Occipital lobe (tissue), 1 donor: ENCODE measurements at regions not wholly inside any gene's neighbourhood (a gene's known extent, or its start where the extent isn't known, plus 50 kb on each side); places are given as distances from the start of the nearest gene placed in this dataset.

ENCODE experiments used
- DNase-seq: peaks from one replicate; lab custom pipeline; 2025; lab: John Stamatoyannopoulos, UW

DNA sequence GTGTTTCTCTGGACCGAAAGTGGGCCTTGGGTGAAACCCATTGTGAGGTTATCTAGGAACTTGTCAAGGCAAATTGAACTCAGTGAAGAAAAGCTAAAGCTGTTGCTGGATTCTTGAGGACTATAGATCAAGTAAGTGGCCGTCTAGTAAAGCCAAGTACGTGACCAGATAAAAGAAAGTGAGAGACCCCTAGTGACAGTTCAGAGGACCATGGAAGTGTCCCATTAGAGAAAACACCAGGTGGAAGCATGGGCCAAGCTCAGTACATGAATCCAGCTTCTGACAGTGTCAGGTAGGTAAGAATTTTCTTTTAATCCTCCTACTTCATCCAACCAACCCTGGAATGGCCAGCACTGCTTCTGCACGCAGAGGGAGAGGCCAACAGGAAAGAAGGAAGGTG is 349.3 kb upstream of the RGMA start:
- no peak for DNase-seq

DNA sequence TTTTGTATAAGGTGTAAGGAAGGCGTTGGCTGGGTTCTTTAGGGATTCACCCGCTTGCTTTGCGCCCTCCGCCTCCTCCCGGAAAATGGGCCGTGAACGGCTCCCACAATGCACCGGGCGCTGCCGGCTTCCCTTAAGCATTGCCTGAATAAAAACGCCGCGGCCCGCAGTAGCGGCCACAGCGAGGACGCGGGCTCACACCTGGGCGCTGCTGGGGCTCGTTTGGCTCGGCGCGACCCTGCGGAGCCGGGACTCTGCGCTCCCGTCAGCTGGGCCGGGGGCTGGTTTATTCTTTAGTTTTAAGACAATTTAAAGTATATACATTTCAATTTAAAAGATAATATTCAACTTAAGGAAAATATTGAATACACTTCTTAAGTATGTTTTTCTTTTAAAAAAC is 343.5 kb upstream of the RGMA start:
- no peak for DNase-seq

DNA sequence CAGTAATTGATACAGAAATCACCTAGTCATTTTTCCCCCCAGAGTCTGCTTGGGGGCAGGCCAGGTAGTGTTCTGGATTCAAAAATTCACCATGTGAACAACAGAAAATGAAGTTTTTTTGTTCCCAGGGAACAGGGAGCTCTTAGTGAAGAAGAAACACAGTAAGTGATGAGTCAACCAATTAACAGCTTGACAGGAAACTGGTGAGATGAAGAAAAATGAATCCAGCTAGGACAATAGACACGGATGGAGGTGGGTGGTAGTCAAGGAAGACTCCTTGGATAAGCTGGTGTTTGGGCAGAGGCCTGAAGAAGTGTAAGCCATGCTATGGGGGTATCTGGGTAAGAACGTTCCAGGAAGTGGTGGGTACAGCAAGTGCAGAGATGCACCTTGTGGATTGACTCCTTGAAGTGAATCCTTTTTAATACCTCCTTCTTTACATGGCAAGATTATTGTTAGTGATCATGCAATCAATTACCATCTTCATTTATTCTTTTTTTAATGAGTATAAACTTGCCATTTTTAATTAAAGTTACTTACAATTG is 339.9 kb upstream of the RGMA start:
- no peak for DNase-seq

DNA sequence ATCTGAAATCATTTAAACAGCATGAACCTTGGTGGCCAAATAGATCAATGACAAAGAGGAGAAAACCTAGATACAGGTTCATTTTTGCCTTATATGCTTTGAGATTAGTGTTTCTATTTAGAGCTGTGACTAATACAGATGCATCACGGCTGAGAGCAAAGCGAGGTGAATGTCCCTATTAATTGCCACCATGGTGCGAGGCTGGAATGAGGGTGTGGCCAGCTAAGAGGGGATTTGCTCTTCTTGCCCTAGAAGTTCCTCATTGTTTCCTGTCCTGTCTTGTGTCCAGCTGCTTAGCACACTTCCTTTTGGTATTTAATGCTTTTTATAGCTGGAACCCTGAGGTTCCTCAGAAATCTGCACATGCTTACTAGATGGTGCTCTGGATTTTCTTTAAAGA is 339.1 kb upstream of the RGMA start:
- DNase-seq = no peak

DNA sequence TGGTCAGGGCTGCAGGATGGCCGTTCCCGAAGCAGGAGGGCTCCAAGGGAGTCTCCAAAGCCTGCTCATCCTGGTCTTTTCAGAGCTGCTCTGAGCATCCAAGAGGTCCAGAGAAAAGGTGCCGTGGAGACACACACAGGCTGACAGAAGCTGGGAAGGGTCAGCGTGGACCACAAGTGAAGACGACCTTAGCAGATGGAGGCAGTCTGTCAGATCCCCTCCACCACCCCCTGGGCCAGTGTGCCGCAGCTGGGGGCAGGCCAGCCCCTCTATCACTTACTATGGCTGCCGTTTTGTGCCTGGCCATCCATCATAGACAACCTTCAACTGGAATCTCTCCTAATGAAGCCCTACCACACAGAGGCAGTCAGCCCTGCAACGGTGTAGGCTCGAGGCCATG is 335.1 kb upstream of the RGMA start:
- no peak for DNase-seq

DNA sequence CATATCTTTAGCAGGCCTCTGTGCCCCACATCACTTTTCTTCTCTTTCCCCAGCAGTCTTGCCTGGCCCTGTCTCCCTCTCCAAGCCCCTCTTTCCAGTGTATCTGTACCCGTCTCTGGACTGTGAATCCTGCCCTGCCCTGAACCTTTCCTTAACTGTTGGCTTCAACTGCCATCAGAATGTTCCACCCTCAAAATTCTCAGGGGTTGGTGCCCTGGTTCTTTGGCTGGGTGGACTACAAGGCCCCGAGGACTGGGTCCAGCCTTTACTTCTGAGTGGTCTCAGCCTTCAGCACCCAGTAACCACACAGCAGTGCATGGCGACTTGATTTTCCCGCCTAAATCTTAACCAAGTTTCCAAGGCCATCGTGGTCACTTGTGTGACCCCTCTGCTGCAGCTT is 333.5 kb upstream of the RGMA start:
- DNase-seq = no peak

DNA sequence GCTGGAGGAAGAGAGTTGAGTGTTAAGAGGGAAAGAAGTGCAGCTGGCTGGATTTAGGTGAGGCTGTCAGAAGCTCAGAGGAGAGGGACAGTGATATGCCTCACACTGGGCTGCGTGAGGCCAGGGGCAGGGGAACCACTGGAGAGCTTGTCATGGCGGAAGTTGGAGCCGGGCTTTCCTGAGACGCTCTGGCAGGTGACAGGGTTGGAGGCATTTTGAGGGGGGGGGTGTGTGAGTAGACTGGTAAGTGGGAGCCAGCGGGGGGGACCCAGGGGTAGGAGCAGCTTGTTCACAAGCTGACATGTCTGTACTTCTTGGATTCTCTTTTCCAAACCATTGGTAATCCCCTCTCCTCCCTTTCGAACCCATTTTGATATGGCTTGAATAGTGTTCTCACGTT is 331.5 kb upstream of the RGMA start:
- no peak for DNase-seq

DNA sequence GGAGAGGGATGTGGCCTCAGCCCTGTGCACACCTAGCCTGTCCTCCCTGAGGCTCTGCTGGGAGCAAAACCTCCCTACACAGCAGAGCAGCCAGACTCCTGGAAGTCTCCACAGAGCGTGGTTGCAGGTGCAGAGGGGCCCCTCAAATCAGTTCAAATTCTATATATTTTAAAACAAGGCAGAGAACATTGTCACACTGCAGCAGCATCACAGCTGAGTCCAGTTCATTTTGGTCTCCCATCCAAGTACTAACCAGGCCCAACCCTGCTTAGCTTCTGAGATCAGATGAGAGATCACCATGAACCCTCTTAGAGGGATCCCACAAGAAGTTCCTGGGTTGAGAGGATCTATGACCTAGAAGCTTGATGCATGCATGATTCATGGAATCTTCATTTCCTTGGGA is 331.0 kb upstream of the RGMA start:
- no peak for DNase-seq

DNA sequence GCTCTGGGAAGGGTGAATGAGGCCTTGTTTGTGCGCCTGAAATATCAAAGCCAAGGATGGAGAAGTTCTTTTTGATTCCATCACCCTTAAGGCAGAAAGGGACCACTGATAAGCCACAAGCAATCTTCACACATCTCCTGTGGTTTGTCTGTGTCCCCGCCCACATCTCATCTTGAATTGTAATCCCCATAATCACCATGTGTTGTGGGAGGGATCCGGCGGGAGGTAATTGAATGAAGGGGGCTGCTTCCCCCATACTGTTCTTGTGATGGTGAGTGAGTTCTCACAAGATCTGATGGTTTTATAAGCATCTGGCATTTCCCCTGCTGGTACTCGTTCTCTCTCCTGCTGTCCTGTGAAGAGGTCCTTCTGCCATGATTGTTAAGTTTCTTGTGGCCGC is 329.6 kb upstream of the RGMA start:
- no peak for DNase-seq

DNA sequence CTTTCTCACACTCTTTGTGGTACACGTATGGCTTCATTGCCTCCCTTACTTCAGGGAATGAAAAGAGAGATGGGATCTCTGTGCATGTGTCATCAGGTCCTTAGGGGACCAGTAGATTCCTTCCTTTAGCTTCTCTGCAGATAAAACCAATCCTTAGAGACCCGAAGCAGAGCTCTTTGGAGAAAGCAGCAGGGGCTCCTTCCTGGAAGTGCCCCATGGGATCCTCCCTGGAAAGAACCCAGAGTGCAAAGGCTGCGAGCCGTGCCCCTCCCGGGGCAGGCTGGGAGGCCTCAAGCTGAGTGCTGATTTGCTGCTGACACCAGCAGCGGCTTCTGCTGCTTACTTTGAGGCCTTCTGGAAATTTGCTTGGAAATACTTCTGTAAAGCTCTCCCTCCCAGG is 328.6 kb upstream of the RGMA start:
- no peak for DNase-seq

DNA sequence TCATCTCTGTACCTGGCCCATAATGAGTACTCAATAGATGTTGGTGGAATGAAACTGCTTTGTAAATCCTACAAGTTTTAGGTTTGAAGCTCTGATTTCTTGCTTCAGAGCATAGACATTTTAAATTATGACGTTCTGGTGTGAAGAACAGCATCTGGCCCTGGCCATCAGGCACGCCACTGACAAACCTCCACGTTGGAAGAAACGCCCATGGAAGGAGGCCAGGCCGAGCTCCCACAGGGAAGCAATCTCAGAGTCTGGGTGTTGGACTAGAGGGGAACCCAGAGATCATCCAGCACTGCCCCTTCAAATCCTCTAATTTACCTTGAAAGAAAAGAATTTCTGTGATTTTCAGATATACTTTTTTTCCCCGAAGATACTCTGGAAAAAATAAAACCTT is 328.1 kb upstream of the RGMA start:
- DNase-seq = no peak

DNA sequence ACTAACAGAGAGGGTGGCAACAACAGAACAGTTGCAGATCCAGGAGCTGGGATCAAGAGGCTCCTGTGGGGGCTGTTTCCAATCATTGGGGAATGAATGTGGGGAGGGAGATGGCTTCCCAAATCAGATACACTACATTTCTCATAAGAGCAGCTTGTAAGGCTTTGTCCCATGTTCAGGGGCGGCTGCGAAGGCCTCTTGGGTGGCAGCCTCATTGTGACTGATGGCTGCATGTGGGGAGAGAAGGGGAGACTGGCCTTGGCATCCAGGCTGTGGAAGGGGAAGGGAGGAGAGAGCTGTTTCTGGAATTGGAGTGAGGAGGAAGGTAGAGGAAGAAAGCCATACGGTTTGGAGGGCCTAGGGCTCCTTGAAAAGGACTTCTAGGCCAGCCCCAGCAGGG is 326.6 kb upstream of the RGMA start:
- no peak for DNase-seq

DNA sequence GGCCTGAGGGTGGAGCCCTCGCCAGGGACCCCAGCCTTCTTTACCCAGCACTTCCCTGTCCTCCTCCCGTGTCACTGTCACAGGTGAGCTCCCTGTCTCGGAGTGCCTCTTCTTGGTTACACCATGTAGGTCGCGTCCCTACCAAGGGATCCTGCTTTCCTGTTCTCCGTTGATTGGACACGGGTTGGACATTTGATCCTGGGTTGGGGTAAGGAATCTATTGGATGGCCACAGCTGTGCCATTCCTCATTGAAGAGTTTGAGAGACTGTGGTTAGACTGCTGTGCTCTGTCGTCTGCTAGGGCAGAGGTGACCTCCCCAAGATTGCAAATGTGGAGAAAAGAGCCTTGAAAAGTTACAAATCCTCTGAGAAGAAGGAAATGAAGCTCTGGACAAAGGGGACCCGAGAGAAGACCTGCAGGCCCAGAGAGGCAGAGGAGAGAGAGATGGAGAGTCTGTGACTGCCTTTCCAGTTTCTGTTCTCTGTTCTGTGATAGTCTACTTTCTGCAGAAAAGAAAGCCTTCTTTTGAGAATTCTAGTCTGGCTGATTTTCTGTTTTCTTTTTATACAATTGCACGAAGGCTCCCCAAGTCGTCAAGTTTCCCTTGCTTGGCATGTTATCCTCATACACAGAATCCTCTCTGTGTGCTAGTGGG is 325.7 kb upstream of the RGMA start:
- no peak for DNase-seq

DNA sequence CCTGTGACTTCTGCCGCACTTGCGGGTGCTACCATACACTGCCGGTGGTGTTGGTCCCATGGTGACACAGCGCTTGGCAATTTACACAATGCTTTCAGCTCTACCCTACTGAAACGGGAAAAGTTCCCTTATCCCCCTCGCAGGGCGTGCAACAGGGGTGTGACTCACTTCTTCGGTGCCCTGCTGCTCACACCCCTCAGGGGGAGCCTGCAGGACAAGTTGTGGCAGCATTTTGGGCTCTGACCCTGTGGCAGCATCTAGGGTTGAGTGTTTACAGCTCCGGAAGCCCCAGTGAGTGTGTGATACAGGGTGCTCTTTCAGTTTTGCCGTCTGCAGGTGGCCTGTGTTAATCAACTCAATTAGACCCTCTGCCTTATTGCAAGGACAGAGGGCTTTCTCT is 324.7 kb upstream of the RGMA start:
- no peak for DNase-seq

DNA sequence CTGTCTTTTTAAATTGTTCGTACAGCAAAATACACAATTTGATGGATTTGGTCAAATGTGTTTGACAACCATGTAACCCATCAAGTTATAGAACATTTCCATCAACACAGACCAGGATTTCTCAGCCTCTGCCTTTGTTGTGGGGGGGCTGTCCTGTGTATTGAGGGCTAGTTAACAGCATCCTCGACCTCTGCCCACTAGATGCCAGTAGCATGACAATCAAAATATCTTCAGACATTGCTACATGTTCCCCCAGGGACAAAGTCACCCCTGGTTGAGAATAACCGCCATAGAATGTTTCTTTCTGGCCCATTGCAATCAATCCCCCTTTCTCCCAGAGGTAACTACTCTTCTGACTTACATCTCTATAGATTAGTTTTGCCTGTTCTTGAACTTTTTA is 310.1 kb upstream of the RGMA start:
- no peak for DNase-seq

DNA sequence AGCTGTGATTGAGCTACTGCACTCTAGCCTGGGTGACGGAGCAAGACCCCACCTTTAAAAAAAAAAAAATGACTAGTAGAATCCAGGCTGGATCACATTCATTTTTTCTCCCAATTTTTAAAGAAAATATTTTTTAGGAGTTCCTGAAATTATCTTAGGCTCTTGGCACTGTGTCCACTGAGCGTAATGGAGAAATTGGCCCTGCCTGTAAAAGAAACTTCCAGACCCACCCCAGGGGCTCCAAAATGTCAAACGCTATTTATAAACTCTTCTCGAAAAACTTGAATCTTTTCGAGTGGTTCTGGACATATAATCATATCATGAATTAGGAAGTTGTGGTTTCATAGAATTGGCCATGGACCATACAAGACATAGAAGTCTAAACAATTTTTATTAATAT is 300.2 kb upstream of the RGMA start:
- no peak for DNase-seq

DNA sequence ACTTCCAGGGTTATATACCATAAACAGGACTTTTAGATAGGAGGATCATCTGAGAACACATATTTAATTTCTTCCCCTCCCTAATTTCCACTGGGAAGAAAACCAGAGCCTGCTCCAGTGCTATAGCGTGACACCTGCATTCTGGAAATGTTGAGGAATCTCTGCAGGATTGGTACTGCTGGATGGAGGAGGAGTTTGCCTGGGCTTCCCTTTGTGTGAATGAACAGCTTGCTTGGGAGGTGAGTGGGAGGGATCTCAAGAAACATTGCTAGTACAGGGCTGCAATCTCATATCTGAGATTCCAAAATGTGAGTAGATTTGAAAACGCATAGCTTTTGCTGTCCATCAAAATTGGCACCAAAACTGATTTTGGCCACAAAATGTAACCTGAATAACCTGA is 295.9 kb upstream of the RGMA start:
- DNase-seq = no peak

DNA sequence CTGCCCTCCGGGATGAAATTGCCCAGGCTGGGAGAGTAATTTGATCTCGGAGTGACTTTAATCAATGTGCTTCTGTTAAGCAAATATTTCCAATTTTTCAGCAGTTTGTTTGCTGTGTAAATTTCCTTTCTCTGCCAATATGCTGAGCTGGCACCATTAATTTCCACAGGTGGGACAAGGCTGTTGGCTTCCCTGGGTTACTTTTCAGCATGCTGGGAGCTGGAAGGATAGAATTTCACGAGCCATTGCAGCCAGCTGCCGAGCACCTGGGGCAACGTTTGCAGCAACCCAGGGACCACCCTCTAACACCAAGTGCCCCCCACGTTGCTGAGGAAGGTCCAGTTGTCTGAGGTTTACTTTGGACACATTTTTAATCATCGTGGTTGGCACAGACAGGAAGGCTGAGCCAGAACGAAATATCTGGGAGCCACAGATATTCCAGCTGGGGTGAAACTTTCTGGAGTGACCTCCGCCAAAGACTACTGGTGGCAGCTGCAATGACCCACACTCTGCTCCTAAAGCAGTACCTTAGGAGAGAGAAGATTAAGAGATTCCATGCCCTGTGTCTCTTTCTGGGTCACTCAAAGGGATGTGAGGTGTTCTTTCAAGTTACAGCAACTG is 293.3 kb upstream of the RGMA start:
- DNase-seq = no peak

DNA sequence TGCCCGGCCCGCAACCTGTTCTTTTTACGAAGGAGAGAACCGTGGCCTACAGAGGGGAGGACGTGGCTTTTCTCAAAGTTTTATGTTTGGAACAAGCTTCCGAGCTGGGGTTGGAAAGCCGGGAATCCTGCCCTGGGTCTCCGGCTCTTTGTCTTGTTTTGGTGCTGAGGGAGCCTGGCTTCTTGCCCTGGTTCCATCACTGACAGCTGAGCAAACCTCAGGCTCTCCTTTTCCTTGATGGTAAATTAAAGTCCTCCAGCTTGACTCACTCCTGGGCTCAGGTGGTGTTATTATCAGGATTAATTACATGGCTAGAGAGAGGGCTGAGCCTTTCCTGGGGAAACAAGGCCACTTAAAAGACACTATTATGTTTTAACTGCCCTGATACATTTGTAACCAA is 289.5 kb upstream of the RGMA start:
- DNase-seq = no peak

DNA sequence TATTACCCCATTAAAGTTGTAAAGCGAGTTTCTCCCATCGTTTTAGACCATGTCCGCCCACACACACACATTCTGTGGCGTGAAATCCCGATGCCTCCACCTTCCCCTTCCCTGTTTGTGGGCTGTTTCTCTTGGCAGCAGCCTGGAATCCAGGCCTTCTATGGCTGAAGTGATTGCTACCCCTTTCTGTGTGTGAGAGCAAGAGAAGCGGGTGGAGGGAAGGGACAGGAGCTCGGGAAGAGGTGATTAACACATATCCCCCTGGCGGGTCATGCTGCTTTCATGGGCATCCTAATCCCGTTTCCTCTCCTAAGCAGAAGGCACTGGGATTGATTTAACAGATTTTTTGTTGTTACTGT is 283.8 kb upstream of the RGMA start:
- DNase-seq = no peak

DNA sequence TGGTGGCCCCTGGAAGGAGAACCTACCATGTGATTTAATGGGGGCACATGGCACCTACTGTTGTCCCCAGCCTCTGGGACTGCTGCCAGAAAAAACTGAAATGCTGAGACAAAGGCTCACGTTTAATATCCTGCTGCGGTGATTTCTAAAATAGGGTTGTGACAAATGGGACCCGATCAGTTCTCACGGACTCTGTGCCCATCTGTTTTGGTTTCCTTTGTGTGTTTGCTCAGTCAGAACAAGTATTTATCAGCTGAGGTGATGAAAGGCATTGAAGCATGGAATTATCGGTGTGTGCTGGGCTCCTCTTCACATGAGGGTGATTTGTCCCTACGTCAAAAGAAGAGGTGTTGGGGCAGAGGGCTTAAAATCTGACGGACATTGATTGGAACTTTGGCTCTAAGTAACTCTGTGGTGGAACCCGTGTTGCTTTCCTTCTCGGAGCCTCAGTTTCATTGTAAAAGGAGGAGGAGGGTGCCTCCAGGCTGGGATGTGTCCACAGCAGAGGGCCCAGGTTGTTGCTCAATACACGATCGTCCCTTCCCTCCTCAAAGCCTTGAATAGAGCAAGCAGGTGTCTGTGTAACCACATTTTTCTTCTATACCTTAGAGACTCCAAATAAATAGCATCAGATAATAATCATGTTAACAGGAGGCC is 283.3 kb upstream of the RGMA start:
- DNase-seq = no peak

DNA sequence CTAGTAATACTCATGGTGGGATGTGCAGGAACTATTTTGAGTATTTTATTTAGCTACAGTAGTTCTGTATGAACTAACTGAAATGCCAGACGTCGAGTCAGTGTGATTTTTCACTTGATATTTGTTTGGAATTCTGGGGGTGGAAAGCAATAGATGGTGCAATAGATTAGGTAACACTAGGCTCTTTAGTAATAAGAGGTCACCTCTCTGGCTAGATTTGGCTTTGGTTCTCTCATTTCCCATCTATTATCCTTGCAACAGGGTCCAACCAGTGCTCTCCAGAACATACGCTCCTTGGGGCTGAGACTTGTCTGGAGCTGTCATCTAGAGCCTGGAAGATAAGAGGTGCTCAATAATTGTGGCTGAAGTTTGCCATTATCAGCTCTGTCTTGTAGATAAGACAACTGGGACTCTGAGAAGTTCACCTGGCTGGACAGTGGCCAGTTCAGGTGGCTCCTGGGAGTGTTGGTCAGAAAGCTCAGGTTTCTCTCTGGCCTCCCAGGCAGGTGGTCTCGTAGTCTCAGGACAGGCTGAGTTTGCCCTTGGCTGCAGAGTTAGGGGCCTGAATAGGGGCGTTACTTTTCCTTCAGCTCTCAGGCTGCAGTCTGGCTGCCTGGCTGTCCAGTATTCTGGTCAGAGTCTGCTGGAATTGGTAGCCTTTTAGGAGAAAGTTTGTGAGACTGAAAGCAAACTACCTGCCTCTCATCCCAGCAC is 277.5 kb upstream of the RGMA start:
- DNase-seq = no peak

DNA sequence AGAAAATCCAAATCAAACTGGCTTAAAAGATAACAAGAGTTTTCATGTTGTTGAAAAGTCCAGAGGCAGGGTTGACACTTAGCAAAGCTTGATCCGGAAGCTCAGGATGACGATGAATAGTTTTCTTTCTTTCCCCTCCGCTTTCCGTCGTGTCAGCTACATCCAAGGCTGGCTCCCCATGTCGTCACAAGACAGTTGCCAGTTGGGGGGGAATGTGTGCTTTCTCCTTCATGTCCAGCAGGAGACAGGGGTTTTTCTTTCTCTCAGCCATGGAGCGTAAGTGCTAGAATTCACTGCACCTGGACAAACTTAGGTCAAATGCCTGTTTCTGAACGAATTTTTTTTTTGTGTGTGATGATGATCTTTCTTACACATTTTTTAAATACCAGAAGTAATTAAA is 273.8 kb upstream of the RGMA start:
- DNase-seq = no peak
